ENCODE measurements at regions not wholly inside any gene's neighbourhood (a gene's known extent, or its start where the extent isn't known, plus 50 kb on each side); places are given as distances from the start of the nearest gene placed in this dataset.
A peak's percentile ranks its signal among the peaks of the same experiment; 100 is the strongest.

DNA sequence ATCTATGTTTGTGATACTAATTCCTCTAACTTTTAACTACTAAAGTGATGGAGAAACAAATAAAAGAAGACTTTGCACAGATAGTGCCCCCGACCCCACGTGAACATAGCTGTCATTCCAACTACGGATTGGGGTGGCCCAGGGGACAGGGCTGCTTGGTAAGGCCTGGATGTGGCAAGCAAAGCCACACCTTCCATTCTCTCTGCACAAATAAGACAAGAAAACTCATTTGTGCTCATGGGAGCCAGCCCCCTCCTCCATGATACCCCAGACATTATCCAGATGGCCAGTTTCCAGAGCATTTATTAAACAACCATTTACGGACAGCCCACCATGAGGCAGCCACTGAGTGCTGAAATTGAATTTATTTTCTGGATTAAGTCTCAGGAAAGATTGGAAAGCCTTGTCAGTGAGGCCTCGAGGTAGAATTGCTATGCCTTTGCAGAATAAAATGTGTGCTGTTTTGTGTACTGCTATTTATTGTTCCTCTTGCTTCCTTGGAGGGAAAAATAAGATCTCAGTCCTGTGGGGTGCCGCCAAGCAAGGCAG is 151.2 kb downstream of the UNC5CL start:
- no peak for TF ChIP-seq POLR2AphosphoS5 (IDR thresholded peaks at IDR 0.05)
- TF ChIP-seq CTCF (IDR thresholded peaks at IDR 0.05): no peak
- TF ChIP-seq POLR2A (IDR thresholded peaks at IDR 0.05): no peak
- TF ChIP-seq EP300 (IDR thresholded peaks at IDR 0.05): no peak
- WGBS, 2 donors: 91 to 93% methylated on average over 6 of the region's 6 CpGs
- no peaks in the 10 kb centered on the region for H3K9me3 ChIP-seq
- no peak for DNase-seq
- no peak for ATAC-seq (ENCODE audit: low FRiP score in 2 of 2)
- H3K27ac ChIP-seq: no peak overlapping the region
- no peaks in the 10 kb centered on the region for H3K36me3 ChIP-seq
- no peaks in the 10 kb centered on the region for H3K27me3 ChIP-seq
- no peak overlapping the region for H3K4me3 ChIP-seq
- H3K4me1 ChIP-seq: no peaks in the 10 kb centered on the region

DNA sequence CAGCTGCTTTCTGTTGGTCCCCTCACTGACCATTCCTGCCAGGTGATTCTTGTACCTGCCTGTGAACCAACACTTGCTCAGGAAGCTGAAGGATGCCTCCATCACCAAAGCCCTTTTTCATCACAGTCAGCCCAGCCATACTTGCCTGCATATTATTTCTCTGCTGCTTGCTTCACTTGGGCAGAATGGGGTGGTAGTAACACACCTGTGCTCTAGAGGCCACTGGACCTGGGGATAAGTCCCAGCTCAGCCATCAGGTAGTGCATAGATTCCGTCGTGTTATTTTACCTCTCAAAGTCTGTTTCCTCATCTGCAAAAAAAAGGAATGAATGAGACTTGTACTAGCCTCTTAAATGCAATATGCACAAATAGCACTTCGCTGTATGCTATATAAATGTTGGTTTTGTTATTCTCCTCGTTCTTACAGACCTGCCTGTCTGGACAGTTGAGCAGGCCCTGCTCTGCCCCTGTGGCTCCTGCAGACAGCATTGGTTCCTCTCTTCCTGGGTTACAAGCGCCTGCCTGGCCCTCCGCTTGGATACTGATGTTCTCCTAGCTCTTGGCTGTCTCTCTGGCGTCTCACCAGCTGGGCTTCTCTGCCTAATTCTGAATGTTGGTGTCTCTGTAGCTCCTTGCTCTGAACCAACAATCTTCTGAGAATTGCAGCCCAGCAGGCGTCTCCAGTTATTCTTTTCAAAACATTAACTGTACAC is 151.8 kb downstream of the UNC5CL start:
- no peak for TF ChIP-seq POLR2AphosphoS5 (IDR thresholded peaks at IDR 0.05)
- no peak for TF ChIP-seq POLR2A (IDR thresholded peaks at IDR 0.05)
- no peak for TF ChIP-seq CTCF (IDR thresholded peaks at IDR 0.05)
- no peak for TF ChIP-seq EP300 (IDR thresholded peaks at IDR 0.05)
- H3K4me1 ChIP-seq: no peaks in the 10 kb centered on the region
- no peaks in the 10 kb centered on the region for H3K9me3 ChIP-seq
- no peaks in the 10 kb centered on the region for H3K36me3 ChIP-seq
- H3K4me3 ChIP-seq: no peak overlapping the region
- no peak for ATAC-seq (ENCODE audit: low FRiP score in 2 of 2)
- H3K27me3 ChIP-seq: no peaks in the 10 kb centered on the region
- no peak for DNase-seq
- 82 to 91% methylated on average over 8 of the region's 8 CpGs for WGBS, 2 donors
- no peak overlapping the region for H3K27ac ChIP-seq

DNA sequence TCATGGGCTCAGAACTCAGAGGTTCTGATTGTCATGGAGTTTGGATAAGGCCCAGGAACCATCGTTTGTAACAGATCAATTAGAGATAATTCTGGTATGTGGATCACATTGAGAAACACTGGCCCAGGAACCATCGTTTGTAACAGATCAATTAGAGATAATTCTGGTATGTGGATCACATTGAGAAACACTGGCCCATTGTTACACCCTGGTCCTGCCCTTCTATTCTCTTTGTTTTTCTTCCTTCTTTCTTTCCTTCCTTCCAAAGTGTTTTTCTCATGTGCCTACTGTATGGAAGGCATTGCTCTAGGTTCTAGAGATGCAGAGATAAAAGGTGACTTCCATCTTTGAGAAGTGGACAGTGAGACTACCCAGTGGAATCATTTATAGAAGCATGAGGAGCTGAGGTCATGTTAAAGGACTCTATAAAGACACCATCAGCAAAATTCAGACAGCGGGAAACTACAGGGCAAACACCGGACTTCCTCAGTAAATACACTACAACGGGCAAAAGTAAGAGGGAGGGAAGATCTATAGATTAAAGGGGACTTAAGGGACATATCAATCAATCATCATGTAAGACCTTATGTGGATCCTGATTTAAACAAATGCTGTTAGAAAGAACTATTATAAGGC is 153.8 kb downstream of the UNC5CL start:
- TF ChIP-seq POLR2A (IDR thresholded peaks at IDR 0.05): no peak
- no peak for TF ChIP-seq CTCF (IDR thresholded peaks at IDR 0.05)
- Histone ChIP-seq H3K36me3 (no peaks in the 10 kb centered on the region), H3K27me3 (no peaks in the 10 kb centered on the region), H3K27ac (no peak overlapping the region), H3K4me3 (no peak overlapping the region), H3K9me3 (no peaks in the 10 kb centered on the region), H3K4me1 (no peaks in the 10 kb centered on the region)
- ATAC-seq (ENCODE audit: low FRiP score in 2 of 2): no peak
- DNase-seq: no peak
- WGBS, 2 donors: 53 to 62% methylated on average over 5 of the region's 5 CpGs

DNA sequence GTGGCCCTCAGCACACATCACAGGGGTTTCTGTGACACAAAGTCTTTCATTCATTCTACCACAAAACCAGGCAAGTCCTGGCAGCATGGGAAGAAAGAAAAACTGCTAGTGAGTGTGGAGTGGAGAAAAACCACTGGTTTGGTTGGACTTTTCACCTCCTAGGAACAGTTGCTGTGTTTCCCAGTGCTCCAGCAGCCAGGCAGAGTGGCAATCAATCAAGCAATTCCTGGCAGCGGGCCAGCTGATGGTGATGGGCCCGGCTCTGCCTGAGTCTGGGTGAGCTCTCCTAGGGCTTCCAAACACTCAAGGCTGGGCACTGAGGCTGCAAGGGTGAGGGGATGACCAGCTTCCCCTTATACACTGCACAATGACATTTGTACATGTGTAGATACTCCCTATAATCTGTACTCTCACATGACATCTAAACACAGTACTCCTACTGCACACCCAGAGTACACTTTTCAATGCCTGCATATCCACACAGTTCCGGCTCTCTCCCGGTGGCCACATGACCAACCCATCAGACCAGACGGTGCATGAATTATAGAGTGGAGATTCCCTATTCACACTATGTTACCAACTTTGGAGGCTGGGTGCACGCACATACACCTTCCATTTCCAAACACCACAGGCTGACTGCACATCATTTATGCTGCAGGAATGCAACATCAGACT is 156.6 kb downstream of the UNC5CL start:
- ATAC-seq (ENCODE audit: low FRiP score in 2 of 2): no peak
- peak in 1 of 2 donors; percentile 29 for DNase-seq

More for the DNA sequence above, 156.6 kb downstream of the UNC5CL start:
- no peak overlapping the region for H3K4me3 ChIP-seq
- no peaks in the 10 kb centered on the region for H3K36me3 ChIP-seq
- no peaks in the 10 kb centered on the region for H3K4me1 ChIP-seq
- H3K27ac ChIP-seq: no peak overlapping the region
- no peaks in the 10 kb centered on the region for H3K27me3 ChIP-seq
- TF ChIP-seq CTCF (IDR thresholded peaks at IDR 0.05) (no peak), POLR2A (IDR thresholded peaks at IDR 0.05) (no peak), EP300 (IDR thresholded peaks at IDR 0.05) (no peak), POLR2AphosphoS5 (IDR thresholded peaks at IDR 0.05) (no peak)
- 72 to 73% methylated on average over 5 to 6 of the region's 6 CpGs for WGBS, 2 donors
- H3K9me3 ChIP-seq: peaks cover 0 to 4% (median 0%) of the 10 kb centered on the region in 4 donors
